NCI-H1092 treated with DMSO at 0.1 percent for 48 hours (cell line): ENCODE measurements at regions not wholly inside any gene's neighbourhood (a gene's known extent, or its start where the extent isn't known, plus 50 kb on each side); places are given as distances from the start of the nearest gene placed in this dataset.
A peak's percentile ranks its signal among the peaks of the same experiment; 100 is the strongest.
"Not testable (repeated sequence)": the region's sequence is repeated elsewhere in the genome, so short reads cannot be mapped to it uniquely, and the experiment has no call there.

Experiments
- DNase-seq: peaks from one replicate; lab custom pipeline; 2025; lab: John Stamatoyannopoulos, UW

GRCh38 chr13:44814161-44814560 lies 175.1 kb downstream of the NUFIP1 start:
- no peak for DNase-seq

GRCh38 chr13:44812818-44813217 lies 176.5 kb downstream of the NUFIP1 start:
- DNase-seq = no peak

DNA sequence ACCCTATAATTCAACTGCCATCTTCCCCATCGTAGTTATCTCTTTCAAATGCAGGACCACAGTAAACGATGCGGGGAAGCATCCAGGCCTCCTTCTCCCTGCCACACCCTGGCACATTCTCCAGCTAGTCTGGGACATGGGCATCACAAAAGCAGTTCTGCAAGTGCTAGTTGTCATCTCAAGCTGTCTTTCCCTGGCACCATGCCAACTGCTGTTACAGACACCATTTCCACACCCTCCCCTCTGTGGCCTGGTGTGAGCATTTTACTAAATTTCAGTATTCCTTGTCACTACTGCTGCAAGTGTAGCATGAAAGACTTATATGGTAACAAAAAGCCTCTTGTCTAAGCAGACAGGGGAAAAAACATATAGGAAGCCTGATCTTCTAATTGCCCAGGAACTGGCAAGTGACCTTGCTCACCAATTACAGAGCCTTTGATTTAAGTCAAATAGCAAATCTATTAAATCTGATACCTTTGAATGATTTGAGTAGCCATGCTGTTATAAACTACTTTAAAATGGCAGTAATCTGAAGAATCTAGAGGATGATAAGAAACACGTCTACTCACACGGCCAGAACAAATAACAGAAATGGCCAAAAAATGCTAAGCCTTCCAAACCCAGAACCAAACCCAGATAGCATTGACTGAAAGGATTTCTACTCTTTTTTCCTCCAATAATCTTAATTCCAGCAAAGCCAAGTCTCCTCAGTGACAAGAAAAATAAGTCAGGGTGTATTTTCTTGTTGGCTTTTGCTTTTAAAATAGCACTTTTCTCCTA lies 179.0 kb downstream of the NUFIP1 start:
- peak; percentile 42 for DNase-seq

DNA sequence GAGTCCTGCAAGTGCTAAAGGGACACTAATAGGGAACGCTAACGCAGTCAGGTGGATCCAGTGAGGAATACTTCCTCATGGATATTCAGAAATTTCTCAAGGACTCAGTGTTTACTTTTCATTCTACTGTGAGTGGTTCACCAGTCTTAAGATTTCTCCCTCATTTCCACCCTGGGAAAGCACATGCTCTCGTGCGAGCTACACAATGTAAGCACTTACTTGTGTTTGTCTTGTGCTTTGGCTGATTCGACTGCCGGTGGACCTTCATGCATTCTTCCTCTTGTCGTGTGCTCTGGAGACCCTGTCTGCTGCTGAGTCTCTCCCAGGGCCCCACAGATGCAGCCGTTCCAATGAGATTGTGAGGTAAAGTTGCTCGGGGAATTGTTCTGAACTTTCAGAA lies 180.1 kb downstream of the NUFIP1 start:
- DNase-seq = no peak

DNA sequence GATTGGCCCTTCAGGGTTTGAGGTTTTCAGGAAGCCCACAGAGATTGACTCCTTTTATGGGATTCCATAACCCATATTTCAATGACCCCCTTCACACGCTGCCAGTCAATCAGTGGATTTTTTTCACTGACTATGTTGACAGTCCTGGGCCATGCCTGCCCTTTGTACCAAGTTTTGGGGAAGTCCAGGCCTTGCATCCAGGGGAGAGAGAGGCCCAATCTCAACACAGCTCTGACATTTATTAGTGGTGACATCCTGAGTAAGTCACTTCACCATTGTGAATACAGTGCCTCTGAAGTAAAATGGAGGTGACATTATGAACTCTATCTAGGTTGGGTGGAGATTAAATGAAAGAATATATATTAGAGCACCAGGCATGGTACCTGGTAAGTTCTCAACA lies 181.1 kb downstream of the NUFIP1 start:
- DNase-seq = no peak

DNA sequence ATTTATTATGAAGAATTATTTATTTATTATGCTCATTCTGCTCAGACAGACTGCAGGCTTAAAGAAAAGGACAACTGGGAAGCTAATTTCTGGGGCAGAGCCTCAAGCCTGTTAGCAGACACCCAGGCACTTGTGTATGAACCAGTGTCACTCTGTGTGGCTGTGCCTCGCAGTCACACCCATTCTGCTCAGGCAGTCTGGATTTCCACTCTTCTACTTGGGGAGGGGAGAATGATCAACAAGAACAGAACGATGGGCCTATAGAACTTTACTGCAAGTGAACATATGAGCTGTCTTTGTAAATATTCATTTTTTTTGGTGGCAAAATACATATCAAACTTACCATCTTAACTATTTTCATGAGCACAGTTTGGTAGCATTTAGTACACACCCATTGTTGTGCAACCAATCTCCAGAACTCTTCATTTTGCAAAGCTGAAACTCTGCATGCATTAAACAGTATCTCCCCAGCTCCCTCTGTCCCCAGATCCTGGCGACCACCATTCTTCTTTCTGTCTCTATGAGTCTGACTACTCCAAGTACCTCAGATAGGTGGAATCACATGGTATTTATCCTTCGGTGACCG lies 181.7 kb downstream of the NUFIP1 start:
- DNase-seq = no peak

DNA sequence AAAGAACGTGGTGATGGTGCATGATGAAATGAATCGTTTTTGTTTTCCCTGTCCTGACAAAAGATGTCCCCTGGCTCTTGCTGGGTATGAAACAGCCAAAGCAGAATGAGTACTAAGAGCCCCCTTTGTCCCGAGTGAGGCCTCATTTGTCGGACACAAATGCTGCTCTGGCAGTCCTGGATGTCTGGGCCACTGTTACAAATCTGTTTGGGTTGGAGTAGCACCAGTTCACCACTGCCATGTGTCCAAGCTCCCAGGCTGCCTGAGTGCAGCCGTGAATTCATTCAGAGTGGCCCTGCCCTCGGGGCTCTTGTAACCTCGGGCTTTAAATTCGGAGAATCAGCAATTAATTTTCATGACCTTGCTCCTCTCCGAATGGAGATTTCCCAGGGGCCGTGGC lies 182.4 kb downstream of the NUFIP1 start:
- no peak for DNase-seq

GRCh38 chr13:44805585-44805984 lies 183.7 kb downstream of the NUFIP1 start:
- DNase-seq = no peak

DNA sequence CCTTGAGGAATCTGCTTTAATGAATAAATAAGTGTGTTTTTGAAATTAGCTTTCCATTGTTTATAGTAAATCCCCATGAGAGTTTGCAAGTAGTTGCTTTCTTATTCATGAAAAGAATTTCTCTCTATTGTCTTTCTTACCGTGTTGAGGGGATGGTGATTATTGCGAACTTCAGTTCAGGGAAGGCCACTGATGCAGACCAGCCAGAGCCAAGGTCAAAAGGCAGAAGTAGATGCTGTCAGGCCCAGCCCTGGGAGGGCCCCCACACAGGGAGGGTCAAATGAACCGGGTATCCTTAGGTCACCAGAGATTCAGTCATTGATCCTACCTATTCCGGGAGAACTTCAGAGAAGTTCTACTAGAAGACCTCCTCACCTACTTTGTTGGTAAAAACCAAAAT lies 185.9 kb downstream of the NUFIP1 start:
- no peak for DNase-seq

DNA sequence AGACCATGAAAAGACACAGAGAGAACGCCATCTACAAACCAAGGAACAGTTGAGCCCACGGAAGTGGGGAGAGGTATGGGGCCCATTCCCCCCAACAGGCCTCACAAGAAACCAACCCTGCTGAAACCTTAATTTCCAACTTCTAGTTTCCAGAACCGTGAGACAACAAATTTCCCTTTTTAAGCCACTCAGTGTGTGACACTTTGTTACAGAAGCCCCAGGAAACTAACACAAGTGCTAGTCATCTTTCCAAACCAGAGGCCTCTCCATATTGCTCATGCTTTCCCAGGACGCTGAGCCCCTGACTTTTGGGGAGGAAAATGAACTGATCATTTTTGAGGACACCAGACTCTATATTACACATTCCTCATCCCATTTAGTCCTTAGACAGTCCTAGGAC lies 186.8 kb downstream of the NUFIP1 start:
- DNase-seq = no peak

GRCh38 chr13:44801990-44802389 lies 187.3 kb downstream of the NUFIP1 start:
- no peak for DNase-seq

DNA sequence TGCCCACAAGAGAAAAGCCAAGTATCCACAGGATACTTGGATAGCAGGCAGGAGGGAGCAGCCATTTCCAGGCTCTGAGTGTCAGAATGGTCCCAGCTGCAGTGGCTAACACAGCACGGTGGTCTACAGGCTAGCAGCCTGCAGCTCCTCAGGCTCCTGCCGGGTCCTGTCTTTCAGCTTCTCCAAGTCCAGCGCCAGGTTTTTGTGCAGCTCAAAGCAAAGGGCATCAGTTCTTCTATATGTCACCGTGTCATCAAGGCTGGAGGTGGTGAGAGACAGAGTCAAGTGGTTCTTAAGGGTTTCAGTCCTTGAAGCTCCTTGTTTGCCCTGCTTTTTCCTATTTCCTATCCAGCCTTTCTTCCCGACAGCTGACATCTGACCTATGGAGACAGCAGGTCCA lies 188.6 kb downstream of the NUFIP1 start:
- no peak for DNase-seq

DNA sequence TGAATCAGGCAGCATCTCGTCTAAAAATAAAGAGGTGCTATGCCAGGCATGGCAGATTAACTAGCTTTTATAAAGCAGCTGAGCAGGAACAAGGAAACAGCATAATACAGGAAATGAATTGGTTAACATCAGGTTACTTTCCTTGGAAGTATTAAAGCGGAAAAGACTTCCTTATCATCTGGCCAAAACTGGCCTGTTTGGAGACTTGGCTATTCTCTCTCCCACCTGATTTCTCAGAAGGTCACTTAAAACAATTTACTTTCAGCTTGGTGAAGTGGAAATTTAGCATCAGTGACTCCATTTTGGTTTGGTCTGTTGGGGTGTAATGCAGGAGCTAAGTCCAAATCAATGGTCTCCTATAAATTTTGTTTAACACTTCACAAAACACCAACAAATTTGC lies 191.6 kb downstream of the NUFIP1 start:
- no peak for DNase-seq

- peak; percentile 26 for DNase-seq
These were observed 192.4 kb downstream of the NUFIP1 start for GRCh38 chr13:44796597-44797490.

DNA sequence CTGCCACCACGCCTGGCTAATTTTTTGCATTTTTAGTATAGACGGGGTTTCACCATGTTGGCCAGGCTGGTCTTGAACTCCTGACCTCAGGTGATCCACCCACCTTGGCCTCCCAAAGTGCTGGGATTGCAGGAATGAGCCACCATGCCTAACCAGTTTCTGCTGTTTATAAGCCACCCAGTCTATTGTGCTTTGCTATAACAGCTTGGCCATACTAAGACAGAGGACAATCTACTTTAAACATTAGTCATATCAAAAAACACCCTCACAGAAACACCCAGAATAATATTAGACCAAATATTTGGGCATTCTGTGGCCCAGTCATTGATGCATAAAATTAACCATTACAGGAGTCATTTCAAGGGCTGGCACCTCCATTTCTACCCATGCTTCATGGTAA lies 193.2 kb downstream of the NUFIP1 start:
- not testable (repeated sequence) for DNase-seq

DNA sequence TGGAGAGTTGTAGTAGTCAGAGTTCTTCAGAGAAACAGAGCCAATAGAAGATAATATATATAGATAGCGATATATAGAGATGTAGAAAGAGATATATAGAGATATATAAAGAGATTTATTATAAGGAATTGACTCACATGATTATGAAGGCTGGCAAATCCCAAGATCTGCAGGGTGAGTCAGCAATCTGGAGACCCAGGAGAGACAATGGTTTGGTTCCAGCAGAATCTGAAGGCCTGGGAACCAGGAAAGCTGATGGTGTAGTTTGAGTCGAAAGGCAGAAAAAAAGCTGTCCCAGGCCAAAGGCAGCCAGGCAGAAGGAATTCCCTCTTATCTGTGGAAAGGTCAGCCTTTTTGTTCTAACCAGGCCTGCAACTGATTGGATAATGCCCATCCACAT lies 194.1 kb downstream of the NUFIP1 start:
- DNase-seq = no peak

- DNase-seq = no peak
These were observed 197.2 kb downstream of the NUFIP1 start for GRCh38 chr13:44792096-44792495.

DNA sequence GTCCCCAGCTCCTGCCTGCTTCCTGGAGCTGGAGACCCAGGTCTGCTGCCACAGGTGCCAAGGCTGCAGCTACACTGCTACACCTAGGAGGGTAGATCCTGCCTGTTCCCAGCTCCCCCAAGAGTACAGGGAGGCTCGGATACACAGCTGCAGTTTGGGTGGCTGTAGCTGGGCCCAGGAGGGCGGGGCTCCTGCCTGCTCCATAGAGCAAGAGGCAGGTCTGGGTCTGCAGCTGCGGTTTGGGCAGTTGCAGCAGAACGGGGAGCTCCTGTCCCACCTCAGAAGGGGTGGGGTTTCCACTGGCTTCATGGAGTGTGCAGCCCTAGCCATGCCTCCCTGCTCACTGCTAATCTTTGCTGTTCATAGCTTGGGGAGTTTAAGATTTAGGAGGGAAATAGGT lies 199.0 kb downstream of the NUFIP1 start:
- DNase-seq = no peak

DNA sequence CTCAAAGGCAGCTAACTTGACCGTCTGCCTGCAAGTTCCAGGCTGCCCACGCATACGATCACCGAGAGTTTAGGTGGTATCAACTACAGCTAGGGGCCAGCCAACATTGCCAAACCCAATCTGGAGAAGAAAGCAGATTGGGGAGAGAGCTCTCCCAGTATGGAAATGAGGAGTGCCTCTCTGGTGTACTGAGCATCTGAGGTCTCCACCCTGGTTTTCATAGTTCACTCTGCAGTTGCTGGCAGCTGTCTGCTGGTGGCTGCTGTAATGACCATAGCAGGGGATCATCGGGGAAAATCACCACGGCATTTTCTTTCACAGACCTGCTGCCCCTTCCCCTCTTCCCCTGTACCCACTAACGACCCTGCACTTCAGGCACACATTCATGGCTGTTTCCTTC lies 201.7 kb downstream of the NUFIP1 start:
- no peak for DNase-seq

DNA sequence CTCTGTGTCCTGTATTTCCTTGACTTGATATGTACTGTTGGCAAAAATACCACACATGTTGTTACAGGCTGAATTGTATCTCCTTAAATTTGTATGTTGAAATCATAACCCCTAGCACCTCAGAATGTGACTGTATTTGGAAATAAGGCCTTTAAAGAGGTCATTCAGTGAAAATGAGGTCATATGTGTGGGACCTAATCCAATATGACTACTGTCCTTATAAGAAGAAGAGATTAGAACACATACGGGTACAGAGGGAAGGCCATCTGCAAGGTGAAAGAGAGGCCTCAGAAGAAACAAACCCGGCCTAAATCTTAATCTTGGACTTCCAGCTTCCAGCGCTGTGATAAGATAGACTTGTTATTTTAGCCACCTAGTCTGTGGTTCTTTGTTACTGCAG lies 202.5 kb downstream of the NUFIP1 start:
- DNase-seq = no peak

GRCh38 chr13:44785401-44785800 lies 203.9 kb downstream of the NUFIP1 start:
- DNase-seq = no peak

GRCh38 chr13:44784708-44785080 lies 204.6 kb downstream of the NUFIP1 start:
- no peak for DNase-seq
